AG09319 (cell line): ENCODE measurements at regions not wholly inside any gene's neighbourhood (a gene's known extent, or its start where the extent isn't known, plus 50 kb on each side); places are given as distances from the start of the nearest gene placed in this dataset.

Source experiments
- DNase-seq: peaks from one replicate; pipeline ENCODE4 v3.0.0-alpha.2; 2010; ENCODE audit warnings: low read depth; ENCODE audit errors: extremely low read depth
- CTCF ChIP-seq: IDR thresholded peaks from 2 replicates; pipeline ENCODE4 v1.5.1; 2011; ENCODE audit warnings: low read depth, mild to moderate bottlenecking, inconsistent platforms, low read length, moderate library complexity

DNA sequence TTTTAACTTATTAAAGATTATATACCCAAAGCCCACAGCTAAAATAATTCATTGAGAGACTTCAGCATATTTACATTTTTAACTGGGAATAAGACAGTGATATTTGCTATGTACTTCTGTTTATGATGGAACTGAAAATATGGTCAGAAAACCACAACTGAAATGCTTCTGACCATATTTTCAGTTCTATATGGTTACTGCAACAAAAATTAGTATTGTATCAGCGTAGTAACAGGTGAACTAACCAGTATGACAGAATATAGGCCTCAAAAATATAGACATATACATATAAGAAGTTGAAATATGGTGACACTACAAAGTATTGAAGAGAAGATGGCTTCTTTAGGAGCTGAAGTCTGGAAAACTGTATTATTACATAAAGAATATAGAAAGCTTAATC lies 857.4 kb downstream of the OLFM4 start:
- DNase-seq = no peak
- TF ChIP-seq CTCF = no peak

DNA sequence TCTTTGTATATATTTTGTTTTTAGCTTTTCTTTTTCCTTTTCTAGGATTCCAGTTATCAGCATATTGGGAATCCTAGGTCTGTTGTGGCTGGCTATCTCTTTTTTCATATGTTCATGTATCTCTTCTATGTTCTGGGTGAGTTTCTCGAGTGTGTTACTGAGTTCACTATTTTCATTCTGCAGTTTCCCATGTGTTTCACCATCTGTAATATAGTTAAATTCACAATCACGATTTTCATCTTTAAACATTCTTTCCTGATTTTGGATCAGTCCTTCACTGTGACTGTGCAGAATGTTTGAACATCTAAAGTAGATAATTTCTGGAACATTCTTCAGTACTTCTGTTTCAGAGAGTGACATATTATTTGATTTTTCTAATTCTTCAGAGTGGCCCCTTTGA lies 862.1 kb downstream of the OLFM4 start:
- TF ChIP-seq CTCF = no peak
- DNase-seq = no peak

GRCh38 chr13:53901593-53901992 lies 873.0 kb downstream of the OLFM4 start:
- DNase-seq = no peak
- TF ChIP-seq CTCF = no peak

GRCh38 chr13:53907891-53908290 lies 879.3 kb downstream of the OLFM4 start:
- no peak for DNase-seq
- no peak for TF ChIP-seq CTCF

DNA sequence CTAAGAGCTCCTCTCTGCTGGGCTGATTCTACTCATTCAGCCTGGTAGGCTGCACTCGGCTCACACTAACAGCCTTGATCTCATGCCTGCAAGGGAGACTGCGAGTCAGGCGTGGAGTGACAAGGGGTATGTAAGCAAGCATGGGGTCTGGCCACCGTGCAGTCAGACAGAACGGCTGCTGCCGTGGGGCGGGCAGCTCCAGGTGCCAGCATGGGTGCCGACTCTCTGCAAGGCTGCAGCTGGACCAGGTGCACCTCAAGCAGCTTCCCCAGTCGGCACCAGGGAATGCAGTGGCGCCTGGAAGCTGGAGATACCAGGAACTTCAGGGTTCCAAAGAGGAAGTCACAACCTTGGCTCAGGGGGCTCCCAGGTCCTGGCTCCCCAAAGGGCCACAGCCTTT lies 892.3 kb downstream of the OLFM4 start:
- no peak for DNase-seq
- TF ChIP-seq CTCF = no peak

DNA sequence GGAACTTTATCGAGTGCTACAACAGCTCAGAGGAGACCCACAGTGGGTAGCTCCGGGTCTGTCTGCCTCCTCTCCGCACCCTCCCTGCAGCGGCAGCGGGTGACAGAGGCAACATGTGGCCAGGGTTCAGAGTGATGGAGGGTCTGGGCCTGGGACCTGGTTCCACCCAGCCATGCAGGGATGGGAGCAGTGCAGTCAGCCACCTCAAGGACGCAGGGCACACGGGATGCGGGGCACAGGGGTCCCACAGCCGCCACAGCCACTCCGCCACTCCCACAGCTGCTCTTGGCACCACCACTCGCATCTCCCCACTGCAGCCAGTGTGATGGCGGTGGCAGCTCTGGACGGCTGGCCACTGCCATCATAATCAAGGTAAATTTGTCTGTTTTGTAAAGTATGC lies 892.9 kb downstream of the OLFM4 start:
- TF ChIP-seq CTCF = no peak
- no peak for DNase-seq

- no peak for DNase-seq
- no peak for TF ChIP-seq CTCF
These were observed 913.1 kb downstream of the OLFM4 start for GRCh38 chr13:53941588-53942190.
